GM19324 (cell line): ENCODE measurements at regions not wholly inside any gene's neighbourhood (a gene's known extent, or its start where the extent isn't known, plus 50 kb on each side); places are given as distances from the start of the nearest gene placed in this dataset.
"Not testable (repeated sequence)": the region's sequence is repeated elsewhere in the genome, so short reads cannot be mapped to it uniquely, and the experiment has no call there.

Experiments used
- ATAC-seq: cut with Tn5 transposase; IDR thresholded peaks from one replicate; pipeline ENCODE4 v1.9.1; 2021; ENCODE audit warnings: mild to moderate bottlenecking, moderate library complexity; ENCODE audit not compliant: unreplicated experiment, low FRiP score

DNA sequence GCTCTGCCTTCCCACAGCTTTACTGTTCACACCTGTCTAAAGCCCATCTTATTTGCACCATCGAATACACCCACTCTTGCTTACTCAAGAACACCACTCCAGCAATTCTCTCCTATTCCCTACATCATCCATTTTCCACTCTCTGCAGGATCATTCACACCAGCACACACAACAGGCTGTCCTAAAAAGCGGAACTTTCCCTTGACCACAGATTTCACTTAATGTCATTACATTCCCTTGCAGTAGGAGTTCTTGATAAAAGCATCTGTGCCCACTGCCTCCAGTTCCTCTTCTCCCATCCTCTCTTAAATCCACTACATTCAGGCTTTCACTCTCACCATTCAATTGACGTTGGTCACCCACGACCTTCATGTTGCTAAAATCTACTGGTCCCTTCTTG lies 103.0 kb upstream of the PABPC3 start:
- not testable (repeated sequence) for ATAC-seq

DNA sequence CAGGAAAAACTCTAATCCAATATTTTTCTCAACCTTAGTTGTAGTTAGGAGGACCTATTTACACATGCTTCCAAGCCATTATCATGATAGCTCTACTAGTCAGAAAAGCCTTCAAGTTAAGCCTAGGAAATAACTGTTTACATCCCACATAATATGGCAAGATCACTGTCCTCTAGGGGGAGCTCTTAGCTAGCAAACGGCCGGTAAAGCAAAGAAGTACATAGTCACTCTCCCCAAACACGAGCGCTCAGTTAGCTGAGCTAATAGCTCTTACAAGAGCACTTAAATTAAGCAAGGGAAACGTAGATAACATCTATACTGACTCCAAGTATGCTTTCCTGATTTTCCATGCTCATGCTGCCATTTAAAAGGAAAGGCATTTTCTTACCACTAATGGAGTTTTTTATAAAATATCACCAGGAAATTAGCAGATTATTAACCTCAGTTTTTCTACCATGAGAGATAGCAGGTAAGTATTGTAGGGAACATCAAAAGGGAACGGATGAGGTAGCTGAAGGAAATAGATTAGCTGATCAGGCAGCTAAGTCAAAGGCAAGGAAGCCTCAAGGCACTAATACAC lies 100.6 kb upstream of the PABPC3 start:
- peak; percentile 70 for ATAC-seq

DNA sequence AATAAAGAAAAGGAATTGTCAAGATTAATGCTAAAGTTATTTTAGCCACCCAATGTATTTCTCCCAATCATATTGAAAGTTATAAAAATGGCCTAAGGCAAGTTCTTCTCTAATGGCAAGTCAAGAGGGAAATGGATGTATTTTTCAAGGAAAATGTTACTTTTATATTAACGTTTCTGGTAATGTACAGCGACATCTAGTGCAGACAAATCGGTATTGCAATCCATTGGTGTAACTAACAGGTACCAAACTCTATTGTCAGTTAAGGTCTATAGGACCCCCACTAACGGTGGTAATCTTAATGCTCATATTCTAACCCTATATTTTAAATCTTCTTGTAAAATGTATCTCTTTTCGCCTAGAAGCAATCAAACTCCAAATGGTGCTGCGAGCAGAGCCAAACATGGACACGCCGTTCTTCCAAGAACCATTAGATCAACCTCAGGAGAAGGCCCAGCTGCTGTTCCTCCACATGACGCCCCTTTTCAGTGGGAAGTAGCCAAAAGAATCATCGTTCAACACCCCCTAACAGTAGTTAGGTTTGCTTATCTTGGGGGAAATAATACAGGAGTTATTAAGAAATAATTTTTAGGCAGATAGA lies 98.5 kb upstream of the PABPC3 start:
- ATAC-seq = no peak

DNA sequence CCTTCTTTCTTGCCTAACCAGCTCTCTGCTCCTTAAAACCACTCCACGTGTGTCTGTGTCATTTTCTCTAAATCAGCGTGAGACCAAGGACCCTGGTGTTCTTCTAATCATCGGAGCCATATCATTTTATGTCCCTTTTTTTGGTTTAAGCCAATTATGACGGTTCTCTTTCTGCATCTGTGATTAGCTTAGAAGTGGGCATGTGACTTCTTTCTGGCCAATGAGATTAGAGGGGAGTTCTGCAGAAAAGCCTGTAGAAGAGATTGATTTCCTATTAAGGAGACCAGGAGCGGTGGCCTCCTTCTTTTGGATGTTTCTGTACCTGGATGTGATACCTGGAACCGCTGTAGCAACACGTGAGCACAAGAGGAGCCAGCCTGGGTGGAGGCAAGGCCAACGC lies 97.5 kb upstream of the PABPC3 start:
- ATAC-seq = no peak

- ATAC-seq = no peak
Measured at GRCh38 chr13:25001476-25002206, 94.3 kb upstream of the PABPC3 start.

- not testable (repeated sequence) for ATAC-seq
Measured at GRCh38 chr13:25002311-25002710, 93.6 kb upstream of the PABPC3 start.

DNA sequence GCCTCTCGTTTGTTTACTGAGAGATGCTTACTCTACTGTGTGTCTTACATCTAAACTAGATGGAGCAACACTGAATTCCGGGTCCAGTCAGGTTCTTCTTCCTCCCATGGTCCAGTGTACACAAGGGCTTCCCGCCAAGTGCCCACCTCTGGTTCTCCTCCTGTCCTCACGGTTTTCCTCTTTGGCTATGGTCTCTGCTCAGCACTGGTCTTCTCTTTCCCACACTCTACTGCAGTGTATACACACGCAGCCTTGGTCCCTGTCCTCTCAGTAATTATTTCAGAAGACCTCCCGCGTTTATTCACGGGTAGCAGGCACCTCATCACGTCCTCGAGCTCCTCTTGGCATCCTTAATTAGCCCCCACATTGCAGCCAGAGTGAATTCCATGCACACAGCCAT lies 91.4 kb upstream of the PABPC3 start:
- not testable (repeated sequence) for ATAC-seq

DNA sequence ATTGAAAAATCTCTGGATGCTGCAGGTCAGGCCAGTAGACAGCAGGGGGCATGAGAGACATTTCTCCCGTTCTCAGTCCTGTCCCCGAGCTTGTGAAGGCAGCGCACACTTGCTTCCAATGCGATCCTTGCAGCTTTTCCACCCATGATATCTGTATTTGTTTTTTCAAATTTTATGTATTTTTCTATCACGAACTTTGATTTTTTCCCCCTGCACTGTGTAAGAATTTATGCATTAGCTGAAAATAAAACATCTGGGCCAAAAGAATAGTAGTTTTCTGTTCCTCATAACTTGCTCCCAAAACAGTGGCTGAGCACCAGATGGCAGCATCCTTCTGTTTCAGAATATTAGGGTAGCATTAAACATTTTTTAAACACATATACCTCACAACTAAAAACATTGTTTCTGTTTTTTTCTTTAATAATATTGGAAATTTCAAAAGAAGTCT lies 90.9 kb upstream of the PABPC3 start:
- ATAC-seq = peak; percentile 56

GRCh38 chr13:25007389-25007788 lies 88.5 kb upstream of the PABPC3 start:
- not testable (repeated sequence) for ATAC-seq

- ATAC-seq = not testable (repeated sequence)
Measured at GRCh38 chr13:25014398-25014973, 81.5 kb upstream of the PABPC3 start.

GRCh38 chr13:25017176-25017575 lies 78.8 kb upstream of the PABPC3 start:
- not testable (repeated sequence) for ATAC-seq

DNA sequence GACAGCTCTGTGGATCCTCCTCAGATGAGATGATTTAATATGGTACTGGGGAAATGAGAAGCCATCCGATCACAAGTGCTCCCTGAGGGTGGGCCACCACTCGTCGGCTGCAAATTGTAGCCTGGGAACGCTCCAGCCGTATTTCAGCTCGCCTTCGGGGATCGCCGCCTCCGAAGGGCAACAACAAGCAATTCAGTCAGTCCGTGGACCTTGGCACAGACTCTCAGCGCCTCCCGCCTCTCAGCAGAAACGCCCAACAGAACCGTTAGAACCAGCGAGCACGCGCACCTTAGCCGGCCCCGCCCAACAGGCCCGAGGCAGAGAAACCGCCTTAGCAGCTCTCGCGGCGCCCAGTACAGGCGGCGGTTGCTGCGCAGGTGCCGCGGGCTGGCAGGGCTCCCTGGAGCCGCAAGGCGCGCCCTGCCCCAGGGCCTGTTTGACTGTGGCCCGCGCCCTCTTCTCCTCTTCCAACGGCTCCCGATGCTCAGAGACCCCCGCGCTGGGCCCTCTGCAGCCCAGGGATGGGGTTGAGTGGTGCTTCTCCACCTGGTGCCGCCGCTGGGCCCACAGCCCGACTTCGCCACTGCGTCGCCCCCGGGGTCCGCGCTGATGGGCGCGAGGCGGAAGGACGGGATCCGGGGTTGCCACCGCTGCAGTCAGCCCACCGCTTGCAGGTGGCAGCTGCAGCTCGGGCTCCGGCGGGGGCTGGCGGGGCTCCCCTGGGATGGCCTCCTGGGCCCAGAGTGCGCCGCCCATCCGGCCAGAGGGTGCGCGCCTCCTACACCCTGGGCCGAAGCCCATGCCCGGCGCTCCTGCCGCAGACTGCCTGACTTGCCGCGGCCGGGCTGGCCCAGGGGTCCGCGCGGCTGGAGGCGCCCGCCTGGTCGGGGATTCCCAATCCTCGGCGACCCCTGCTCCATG lies 77.9 kb upstream of the PABPC3 start:
- peak; percentile 56 for ATAC-seq

DNA sequence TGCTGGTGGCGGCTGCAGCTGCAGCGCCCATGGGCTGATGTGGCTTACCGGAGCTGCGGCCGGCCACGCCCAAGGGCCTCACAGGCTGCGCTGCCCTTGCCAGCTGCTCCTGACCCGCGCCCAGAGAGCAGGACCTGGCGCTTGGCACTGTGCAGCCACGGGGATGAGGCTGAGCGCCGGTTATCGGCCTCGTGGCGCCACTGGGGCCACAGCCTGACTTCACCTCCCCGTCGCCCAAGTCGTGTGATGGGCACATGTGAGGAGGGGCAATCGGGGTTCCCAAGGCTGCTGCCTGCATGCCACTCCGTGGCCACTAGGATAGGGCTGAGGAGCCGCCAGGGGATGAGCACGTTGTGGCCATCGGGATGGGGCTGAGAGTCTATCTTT lies 77.2 kb upstream of the PABPC3 start:
- ATAC-seq = no peak

GRCh38 chr13:25019741-25020140 lies 76.2 kb upstream of the PABPC3 start:
- ATAC-seq = not testable (repeated sequence)

GRCh38 chr13:25024175-25024574 lies 71.8 kb upstream of the PABPC3 start:
- no peak for ATAC-seq

GRCh38 chr13:25032160-25032559 lies 63.8 kb upstream of the PABPC3 start:
- ATAC-seq = no peak

GRCh38 chr13:25034173-25034572 lies 61.8 kb upstream of the PABPC3 start:
- ATAC-seq = no peak

DNA sequence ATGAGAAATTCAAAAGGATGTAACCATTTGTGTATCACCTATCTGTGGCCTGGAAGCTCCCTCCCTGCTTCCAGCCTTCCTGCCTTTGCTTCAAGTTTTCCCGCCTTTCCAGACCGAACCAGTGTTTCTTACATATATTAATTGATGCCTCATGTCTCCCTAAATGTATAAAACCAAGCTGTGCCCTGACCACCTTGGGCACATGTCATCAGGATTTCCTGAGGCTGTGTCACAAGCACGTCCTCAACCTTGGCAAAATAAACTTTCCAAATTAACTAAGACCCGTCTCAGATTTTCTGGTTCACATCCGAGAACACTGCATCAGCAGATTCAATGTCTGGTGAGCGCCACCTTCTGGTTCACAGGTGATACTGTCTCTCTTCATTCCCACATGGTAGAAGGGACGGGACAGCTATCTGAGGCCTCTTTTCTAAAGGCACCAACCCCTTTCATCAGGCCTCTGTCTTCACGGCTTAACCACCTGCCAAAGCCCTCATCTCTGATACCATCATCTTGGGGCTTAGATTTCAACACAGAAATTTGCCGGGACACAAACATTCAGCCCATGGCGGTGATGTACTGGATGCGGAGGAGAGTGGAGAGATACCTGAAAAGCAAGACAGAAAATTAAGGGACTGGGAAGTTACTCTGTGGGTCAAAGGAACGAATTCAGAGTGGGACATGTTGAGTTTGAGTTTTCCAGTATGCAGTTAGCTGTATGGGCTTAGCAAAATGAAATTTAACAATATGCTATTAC lies 58.7 kb upstream of the PABPC3 start:
- ATAC-seq = peak; percentile 60

DNA sequence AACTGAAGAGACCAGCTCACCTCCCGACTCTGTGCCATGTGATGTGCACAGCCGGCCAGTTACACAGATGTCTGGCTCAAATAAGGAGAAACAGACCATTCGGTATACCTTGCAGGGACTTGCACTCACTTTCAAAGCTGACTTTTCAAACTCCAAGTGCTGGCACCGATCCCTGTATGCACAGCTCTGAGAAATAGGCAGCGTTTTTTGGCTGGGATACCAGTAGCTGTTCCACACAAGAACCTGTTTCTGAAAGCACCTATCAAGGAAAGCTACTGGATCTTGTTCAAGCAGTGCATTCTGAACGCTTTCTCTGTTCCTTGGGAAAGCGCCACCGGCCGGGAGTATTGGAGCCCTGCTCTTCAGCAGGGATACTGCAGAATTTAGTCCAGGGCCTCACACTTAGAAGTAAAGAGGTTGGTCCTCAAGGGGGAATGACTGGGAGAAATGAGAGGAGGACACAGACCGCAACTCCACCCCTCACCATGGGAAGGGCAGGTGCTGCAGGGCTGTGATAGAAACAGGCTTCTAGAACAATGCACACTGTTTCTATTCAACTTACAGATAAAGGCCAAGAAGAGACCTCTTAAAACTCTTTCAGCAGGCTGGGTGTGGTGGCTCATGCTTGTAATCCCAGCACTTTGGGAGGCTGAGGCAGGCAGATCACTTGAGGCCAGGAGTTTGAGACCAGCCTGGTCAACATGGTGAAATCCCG lies 53.6 kb upstream of the PABPC3 start:
- no peak for ATAC-seq
